GM18858 (cell line): ENCODE measurements at regions not wholly inside any gene's neighbourhood (a gene's known extent, or its start where the extent isn't known, plus 50 kb on each side); places are given as distances from the start of the nearest gene placed in this dataset.

Experiments used
- ATAC-seq: cut with Tn5 transposase; IDR thresholded peaks from one replicate; pipeline ENCODE4 v1.9.1; 2021; ENCODE audit not compliant: unreplicated experiment

DNA sequence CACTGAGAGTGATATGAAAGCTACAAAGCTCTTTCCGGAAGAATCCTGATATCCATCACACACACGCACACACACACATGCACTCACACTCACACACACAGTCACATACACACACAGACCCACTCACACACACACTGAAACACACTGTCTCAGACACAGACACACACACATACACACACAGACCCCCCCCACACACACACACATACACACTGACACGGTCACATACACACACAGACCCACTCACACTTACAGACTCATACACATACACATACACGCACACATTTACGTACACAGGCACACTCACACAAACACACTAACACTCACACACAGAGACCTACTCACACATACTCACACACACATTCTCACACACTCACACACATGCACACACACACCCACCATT, 58.6 kb downstream of the LIG4 start:
- no peak for ATAC-seq

- no peak for ATAC-seq
Measured at GRCh38 chr13:108155185-108156106, 59.9 kb downstream of the LIG4 start.

DNA sequence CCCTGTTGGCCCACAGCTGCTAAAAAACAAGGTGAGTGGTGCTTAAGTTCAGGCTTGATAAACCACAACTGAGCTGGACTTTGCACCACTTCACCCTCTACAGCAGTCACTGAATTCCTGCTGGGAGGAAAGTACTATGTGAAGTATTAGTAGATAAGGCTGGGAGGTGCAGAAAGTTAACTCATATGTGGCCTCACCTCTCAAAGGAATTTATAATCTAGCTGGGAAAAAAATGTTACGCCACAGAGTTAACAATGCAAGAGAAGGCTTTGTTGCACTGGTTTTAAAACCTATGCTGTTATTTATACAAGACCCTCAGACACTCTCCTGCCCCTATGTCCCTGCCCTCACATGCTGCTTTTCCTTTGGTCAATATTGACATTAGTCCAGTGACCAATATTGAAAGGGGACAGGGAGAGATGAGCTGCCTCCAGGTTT, 60.9 kb downstream of the LIG4 start:
- ATAC-seq: no peak

DNA sequence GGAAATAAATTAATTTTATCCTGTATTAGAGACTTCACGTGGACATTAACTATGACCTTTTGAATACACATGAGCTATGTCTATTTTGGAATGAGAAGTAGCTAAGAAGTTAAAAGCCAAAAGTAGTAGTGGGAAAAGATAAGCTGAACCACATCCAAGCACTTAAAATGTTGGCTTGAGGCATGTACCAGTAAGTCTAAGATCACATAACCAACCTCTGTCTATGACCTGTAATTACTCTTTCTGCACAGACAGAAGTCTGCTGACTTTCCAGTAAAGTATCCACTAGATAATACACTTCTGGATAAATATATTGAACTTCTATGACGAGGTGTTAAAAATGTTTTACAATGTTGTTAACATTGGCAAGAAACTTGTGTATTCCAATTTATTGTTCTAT, 68.7 kb downstream of the LIG4 start:
- ATAC-seq: no peak

GRCh38 chr13:108142702-108143436, 72.5 kb downstream of the LIG4 start:
- no peak for ATAC-seq

DNA sequence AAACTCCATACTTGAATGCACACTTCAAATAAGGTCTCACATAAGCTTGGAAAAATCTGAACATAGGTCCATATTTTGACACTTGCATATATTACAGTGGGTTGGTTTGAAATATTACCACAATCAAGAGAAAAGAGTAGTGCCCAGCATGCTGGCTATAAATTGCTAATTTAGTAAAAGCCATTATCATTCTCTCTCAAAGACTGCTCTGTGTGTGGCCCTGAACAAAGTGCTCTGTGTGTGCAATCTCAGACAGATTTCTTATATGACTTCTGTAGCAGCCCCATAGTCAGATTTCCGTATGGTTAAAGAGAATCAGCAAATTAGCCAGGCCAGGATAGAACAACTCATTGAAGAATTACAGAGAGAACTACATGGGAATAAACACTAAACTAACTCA, 78.2 kb downstream of the LIG4 start:
- ATAC-seq: no peak

DNA sequence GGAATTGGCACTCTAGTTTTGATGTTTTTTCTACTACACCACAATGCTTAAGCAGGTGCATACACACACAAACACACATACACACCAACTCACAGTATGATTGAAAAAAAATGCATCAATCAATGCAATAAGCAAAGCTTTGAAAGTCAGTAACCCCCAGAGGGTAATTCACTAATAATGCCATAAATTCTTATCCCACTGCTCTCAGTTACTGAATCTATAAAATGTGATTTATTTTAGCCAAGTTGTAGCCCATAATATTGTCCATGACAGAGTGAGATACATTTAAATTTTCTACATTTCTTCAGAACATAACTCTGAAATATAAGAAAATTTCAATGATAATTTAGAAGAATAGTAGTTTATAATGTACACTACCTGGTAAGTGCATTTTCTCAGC, 87.9 kb downstream of the LIG4 start:
- ATAC-seq: no peak

DNA sequence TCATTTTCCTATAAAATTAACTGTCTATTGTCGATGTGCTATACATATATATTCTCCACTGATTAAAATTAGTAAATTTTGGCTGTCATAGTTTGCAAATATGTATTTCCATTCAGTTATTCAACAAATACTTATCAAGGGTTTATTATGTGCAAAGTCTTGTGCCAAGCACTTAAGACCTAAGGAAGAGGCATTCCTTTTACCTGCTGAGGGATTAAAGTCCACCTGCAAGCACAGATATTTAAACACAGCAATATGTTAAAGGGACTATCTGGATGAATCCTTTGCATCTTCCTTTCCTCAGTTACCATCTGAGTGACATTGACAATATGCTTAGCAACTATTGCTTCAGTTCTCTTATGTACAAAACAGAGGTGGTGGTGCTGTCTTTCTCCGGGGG, 89.3 kb downstream of the LIG4 start:
- ATAC-seq: no peak

GRCh38 chr13:108121406-108121805, 93.9 kb downstream of the LIG4 start:
- ATAC-seq: no peak

DNA sequence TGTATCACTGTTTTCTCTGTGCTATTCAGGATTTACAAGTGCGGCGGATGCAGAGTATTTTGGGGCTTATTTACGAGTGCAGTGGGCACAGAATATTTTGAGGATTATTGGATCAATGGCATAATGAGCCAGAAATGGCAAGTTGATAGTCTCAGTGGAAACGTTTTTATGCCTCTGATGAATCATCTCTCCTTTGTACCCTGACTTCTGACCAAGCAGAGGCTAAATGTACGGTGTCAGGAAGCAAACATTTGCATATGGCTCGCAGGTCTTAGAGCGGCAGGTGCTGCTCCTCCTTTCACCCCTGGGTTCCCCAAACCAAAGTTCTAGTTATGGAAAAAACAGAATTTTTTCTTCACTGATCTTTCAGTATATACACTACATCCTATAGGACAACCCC, 94.5 kb downstream of the LIG4 start:
- ATAC-seq: no peak

DNA sequence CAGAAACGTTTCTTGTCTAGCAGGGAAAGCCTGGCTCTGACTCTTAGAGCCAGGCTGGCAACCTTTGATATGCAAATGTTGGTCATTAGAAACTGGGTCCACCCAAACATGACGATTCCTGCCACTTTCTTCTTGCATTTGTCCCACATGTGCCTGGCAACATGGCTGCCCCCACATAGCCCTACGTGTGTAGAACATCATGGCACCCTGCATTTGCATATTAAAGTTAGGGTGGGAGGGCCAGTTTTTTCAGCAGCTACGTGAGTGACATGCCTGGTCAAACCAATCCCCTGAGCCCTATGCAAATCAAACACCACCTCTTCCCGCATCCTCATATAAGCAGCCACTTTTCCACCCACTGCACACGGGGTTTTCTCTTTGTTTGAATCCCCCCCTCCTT, 95.0 kb downstream of the LIG4 start:
- ATAC-seq: no peak

GRCh38 chr13:108115738-108116137, 99.6 kb downstream of the LIG4 start:
- no peak for ATAC-seq

- no peak for ATAC-seq
Measured at GRCh38 chr13:108113407-108113806, 101.9 kb downstream of the LIG4 start.

GRCh38 chr13:108104736-108105135, 110.6 kb downstream of the LIG4 start:
- ATAC-seq: no peak

GRCh38 chr13:108102771-108103170, 112.6 kb downstream of the LIG4 start:
- ATAC-seq: no peak

DNA sequence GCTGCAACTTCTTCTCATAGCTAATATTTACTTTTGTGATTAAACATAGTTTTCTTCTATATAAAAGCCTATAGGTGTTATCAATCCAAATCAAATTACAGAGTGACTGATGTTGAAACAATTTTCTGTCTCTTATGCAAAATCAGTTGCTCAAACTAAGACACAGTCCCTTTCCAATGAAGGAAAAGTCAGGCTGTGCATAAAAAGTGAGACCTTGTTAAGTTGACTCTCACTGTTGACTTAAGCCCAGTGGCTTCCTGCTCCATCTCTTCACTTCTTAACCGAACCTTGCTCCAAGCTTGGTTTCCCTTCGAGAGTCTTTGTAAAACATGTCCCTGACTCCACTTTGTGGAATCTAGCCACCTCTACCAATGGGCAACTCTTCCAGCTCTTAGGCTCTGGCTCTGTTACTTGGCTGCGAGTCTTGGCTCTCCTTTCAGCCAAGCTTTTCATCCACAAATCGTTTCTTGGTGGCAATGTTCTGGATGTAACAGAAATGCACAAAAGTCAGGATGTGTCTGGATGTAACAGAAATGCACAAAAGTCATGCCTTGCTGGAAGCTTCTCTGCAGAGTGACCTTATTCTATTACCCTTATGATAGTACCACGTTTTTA, 118.9 kb downstream of the LIG4 start:
- ATAC-seq: no peak

DNA sequence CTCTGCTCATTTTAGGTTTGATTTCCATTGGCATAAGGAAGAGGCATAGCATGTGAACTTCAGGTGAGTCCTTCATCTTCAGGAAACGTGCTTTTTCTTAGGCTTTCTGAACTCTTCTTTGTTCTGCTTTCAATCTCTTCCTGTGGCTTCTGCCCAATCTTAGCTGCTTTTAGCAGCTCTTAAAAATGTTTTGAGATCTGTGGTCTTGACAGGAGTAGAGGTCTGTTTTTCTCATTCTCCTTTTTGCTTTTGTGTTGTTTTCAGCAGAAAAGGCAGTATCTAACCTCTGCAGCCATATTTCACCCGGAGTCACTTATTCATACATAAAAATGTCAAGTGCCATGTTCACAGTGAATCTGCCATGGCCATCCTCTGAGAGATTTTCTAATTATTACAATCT, 120.3 kb downstream of the LIG4 start:
- no peak for ATAC-seq

- no peak for ATAC-seq
Measured at GRCh38 chr13:108093616-108094015, 121.7 kb downstream of the LIG4 start.

DNA sequence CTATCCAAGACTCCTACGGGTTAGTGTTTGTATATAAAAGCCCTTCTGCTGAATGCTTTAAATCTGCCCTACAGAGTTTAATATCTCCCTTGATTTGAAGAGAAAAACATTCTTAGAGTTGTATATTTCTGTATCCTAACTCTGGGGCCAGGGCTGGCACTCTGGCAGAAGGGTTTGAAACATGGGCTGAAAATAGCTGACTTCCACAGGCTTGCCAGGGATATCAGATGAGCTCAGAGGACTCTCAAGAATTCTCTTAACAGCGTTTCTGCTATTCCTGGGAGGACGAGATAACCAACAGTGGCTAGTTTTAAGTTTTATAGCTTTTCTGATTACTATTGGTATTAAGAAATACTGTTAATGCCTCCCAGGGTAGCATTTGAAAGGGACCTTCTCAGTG, 127.5 kb downstream of the LIG4 start:
- no peak for ATAC-seq

- ATAC-seq: no peak
Measured at GRCh38 chr13:108086678-108087077, 128.7 kb downstream of the LIG4 start.

DNA sequence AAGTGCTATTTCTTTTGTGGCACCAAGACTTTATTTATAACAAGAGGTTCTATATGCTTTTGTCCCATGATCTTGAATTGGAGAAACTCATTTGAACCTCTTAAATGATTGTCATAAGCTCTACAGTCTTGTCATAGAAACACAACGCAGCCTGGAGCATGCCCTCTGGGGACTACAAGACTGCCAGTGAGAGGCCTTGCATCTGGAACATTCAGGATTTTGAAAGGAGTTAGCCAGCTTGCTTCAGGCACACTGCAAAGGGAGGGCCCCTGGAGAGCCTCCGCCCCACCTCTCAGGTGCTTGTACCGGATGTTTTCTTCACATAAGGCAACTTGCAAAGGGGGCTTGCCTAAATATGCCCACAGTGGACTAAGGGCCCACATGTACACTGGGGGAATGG, 130.5 kb downstream of the LIG4 start:
- ATAC-seq: no peak

DNA sequence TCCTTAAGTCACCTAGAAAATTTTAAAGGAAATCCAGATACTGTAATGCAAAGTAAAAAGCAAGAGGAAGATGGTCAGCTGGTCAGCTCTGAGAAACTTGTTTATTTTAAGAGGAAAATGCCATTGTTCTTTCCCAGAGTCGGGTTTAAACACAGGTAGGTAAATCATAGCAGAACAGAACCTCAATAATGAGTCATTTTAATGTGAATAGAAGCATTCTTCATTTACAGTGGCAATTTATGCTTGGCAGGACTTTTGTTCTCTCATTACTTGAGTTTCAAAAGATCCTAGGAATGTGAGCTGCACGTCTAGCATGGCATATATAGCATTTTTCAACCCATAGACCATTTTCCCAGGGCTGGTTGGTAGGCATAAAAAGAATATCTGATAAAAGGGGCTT, 132.3 kb downstream of the LIG4 start:
- ATAC-seq: no peak
